ENCODE measurements at regions not wholly inside any gene's neighbourhood (a gene's known extent, or its start where the extent isn't known, plus 50 kb on each side); places are given as distances from the start of the nearest gene placed in this dataset.
"Not testable (repeated sequence)": the region's sequence is repeated elsewhere in the genome, so short reads cannot be mapped to it uniquely, and the experiment has no call there.

DNA sequence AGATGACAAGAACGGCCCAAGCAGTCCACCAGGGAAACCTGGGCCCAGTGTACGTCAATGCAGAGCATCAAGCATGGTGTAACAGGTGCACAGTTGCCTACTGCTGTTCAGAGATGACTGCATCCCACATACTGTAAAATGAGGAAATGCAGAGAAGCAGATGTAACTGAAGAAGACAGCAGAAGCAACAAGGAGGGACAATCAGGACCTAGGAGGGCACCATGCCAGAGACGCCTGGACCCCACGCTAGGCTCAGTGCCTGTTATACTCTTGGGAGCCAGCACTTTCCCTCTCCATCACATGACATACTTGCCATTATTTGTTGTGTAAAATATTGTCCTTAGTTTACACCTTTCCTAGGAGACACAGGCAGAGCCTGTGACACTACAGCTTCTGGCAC lies 57.6 kb upstream of the ZNG1F start:
- not testable (repeated sequence) for H3K36me3 Mint-ChIP-seq (ENCODE audit: low read depth); H3K27ac Mint-ChIP-seq; ATAC-seq; H3K9me3 Mint-ChIP-seq; H3K4me1 Mint-ChIP-seq; DNase-seq; H3K27me3 Mint-ChIP-seq; H3K4me3 Mint-ChIP-seq

Measured in activated naive CD8-positive, alpha-beta T cell treated with anti-CD3 and anti-CD28 coated beads, Interleukin-2, amount 50 U/mL, for 24 hours (primary cell).